Ascending aorta (tissue), 2 donors: ENCODE measurements at regions not wholly inside any gene's neighbourhood (a gene's known extent, or its start where the extent isn't known, plus 50 kb on each side); places are given as distances from the start of the nearest gene placed in this dataset.

Experiments used
- DNase-seq, 2 donors: peaks; one replicate each; pipeline ENCODE4 v3.0.0-alpha.2; 2019; ENCODE audit warnings: low spot score in 2 of 2
- H3K27ac ChIP-seq, 2 donors: fragments of 200-600 bp; sonication (generic); one replicate each; pipeline ENCODE4 v1.5.1; 2016 to 2017; ENCODE audit warnings: mild to moderate bottlenecking in 1 of 2
- H3K27me3 ChIP-seq: fragments of 200-600 bp; sonication (generic); one replicate; pipeline ENCODE4 v1.5.1; 2017
- H3K36me3 ChIP-seq, 2 donors: fragments of 200-600 bp; sonication (generic); one replicate each; pipeline ENCODE4 v1.5.1; 2016
- H3K4me1 ChIP-seq, 2 donors: fragments of 200-600 bp; sonication (generic); one replicate each; pipeline ENCODE4 v1.5.1; 2016 to 2017; ENCODE audit warnings: mild to moderate bottlenecking in 1 of 2
- H3K4me3 ChIP-seq, 2 donors: fragments of 200-600 bp; sonication (generic); one replicate each; pipeline ENCODE4 v1.5.1; 2016 to 2017; ENCODE audit warnings: mild to moderate bottlenecking in 1 of 2
- H3K9me3 ChIP-seq, 2 donors: fragments of 200-600 bp; sonication (generic); one replicate each; pipeline ENCODE4 v1.5.1; 2016
- intact Hi-C: fragments of 100-400 bp; cut with DNase I; formaldehyde crosslinking; loops from one replicate; pipeline ENCODE4 v1.15.1; 2023
- TF ChIP-seq, protein P1 (sequence below), 3 experiments: fragments of 200-600 bp in 2 of 3; fragments of 450-650 bp in 1 of 3; sonication (generic) in 2 of 3; IDR thresholded peaks; one replicate each; pipeline ENCODE4 v1.5.1; 2016 to 2019; ENCODE audit warnings: antibody characterized with exemption in 3 of 3, mild to moderate bottlenecking in 1 of 3, moderate library complexity in 1 of 3

GRCh38 chr5:124451721-124452383 is 294.6 kb downstream of the ZNF608 start:
- intact Hi-C loops = no loop called here
- Histone ChIP-seq H3K36me3 (no peaks in the 10 kb centered on the region), H3K4me1 (no peaks in the 10 kb centered on the region), H3K4me3 (no peak overlapping the region), H3K9me3 (no peaks in the 10 kb centered on the region), H3K27ac (no peak overlapping the region), H3K27me3 (no peaks in the 10 kb centered on the region)
- no peak for DNase-seq
- TF ChIP-seq, protein P1, sequence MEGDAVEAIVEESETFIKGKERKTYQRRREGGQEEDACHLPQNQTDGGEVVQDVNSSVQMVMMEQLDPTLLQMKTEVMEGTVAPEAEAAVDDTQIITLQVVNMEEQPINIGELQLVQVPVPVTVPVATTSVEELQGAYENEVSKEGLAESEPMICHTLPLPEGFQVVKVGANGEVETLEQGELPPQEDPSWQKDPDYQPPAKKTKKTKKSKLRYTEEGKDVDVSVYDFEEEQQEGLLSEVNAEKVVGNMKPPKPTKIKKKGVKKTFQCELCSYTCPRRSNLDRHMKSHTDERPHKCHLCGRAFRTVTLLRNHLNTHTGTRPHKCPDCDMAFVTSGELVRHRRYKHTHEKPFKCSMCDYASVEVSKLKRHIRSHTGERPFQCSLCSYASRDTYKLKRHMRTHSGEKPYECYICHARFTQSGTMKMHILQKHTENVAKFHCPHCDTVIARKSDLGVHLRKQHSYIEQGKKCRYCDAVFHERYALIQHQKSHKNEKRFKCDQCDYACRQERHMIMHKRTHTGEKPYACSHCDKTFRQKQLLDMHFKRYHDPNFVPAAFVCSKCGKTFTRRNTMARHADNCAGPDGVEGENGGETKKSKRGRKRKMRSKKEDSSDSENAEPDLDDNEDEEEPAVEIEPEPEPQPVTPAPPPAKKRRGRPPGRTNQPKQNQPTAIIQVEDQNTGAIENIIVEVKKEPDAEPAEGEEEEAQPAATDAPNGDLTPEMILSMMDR (IDR thresholded peaks at IDR 0.05) = no peak

DNA sequence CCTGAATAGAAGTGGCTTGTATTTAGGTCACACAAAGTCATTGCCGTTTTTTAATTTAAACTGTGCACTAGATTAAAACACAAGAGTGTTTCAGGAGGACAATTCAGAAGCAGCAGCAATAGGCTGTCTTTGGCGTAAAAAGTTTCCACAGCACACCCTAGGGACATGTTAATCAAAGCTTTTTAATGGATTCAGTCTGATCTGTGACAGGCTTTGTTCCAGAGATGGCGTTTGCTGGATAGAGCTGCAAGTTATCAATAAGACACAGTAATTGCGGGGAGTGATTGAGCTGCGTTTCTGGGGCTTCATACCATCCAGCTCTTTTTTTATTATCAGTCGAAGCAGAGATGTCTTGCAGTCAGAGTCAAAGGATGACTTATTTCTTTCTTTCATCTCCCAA is 300.3 kb downstream of the ZNF608 start:
- TF ChIP-seq, protein P1 (IDR thresholded peaks at IDR 0.05) = no peak
- intact Hi-C loops = no loop called here
- Histone ChIP-seq H3K36me3 (no peaks in the 10 kb centered on the region), H3K27me3 (no peaks in the 10 kb centered on the region), H3K27ac (no peak overlapping the region), H3K4me3 (no peak overlapping the region), H3K9me3 (no peaks in the 10 kb centered on the region), H3K4me1 (no peaks in the 10 kb centered on the region)
- no peak for DNase-seq

- H3K36me3 ChIP-seq = no peaks in the 10 kb centered on the region
- no peak overlapping the region for H3K4me3 ChIP-seq
- no peaks in the 10 kb centered on the region for H3K4me1 ChIP-seq
- TF ChIP-seq, protein P1 (IDR thresholded peaks at IDR 0.05) = no peak
- H3K27me3 ChIP-seq = no peaks in the 10 kb centered on the region
- no peak overlapping the region for H3K27ac ChIP-seq
- no peaks in the 10 kb centered on the region for H3K9me3 ChIP-seq
- DNase-seq = no peak
- intact Hi-C loops = no loop called here
Measured at GRCh38 chr5:124445070-124445619, 301.3 kb downstream of the ZNF608 start.

DNA sequence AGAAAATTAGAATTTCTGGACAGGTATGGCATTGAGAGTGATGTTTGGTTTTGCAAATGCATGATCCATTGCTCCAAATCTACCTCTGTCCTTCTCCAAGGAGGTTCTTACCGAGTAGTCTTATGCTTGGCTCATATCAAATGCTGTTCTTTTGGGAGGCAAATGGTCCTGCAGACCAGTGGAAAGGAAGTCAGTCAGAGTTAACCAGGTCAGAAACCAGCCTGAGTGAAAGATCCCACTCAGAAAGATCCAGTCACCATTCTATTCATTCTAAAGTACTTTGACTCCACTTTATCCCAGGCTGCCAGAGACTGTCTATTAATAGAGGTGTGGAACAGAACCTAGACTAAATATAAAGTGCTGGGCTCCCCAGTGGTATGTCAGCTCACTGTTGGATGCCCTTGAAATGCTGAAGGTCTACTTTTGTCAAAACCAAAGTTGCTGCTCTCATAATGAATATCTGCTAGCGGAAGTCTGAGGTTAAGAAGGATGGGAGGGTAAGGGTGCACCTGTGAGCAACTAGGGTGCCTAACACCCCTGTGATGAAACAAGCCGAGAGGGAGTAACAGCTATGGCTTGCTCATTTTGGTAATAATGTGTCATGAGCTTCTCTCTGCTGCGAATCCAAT is 302.2 kb downstream of the ZNF608 start:
- intact Hi-C loops = no loop called here
- TF ChIP-seq, protein P1 (IDR thresholded peaks at IDR 0.05) = no peak
- no peaks in the 10 kb centered on the region for H3K9me3 ChIP-seq

DNA sequence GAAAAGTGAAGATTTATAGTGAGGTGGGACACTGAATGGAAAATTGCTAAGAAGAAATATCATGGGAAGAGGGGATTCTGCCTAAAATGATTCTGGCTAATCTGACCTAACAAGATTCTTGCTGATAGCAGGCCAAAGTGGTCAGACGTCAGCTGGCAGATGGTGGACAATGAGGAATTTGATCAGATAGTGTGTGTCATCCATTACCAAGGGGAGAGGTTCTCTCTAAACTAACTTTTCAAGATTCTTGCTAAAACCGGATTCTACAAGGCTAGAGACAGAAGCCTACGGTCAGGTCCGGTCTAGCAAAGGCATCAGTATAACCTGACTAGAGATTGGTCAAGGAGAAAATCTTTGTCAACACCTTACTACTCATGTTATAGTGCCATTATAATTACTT is 306.0 kb downstream of the ZNF608 start:
- Histone ChIP-seq H3K27me3 (no peaks in the 10 kb centered on the region), H3K27ac (no peak overlapping the region), H3K36me3 (no peaks in the 10 kb centered on the region), H3K4me1 (no peaks in the 10 kb centered on the region), H3K9me3 (no peaks in the 10 kb centered on the region), H3K4me3 (no peak overlapping the region)
- intact Hi-C loops = no loop called here
- TF ChIP-seq, protein P1 (IDR thresholded peaks at IDR 0.05) = no peak
- no peak for DNase-seq

More for the DNA sequence above, 302.2 kb downstream of the ZNF608 start:
- Histone ChIP-seq H3K4me3 (no peak overlapping the region), H3K4me1 (no peaks in the 10 kb centered on the region), H3K27me3 (no peaks in the 10 kb centered on the region), H3K27ac (no peak overlapping the region), H3K36me3 (no peaks in the 10 kb centered on the region)
- DNase-seq = no peak
